ENCODE measurements at regions not wholly inside any gene's neighbourhood (a gene's known extent, or its start where the extent isn't known, plus 50 kb on each side); places are given as distances from the start of the nearest gene placed in this dataset.

GRCh38 chr3:31288641-31289100 lies 244.1 kb upstream of the STT3B start (continued):
- TF ChIP-seq ZNF234 (CRISPR knock-in tag; conservative IDR thresholded peaks at IDR 0.05) (no peak), BHLHE40 (IDR thresholded peaks at IDR 0.05; ENCODE audit: low read length) (no peak), MAZ (IDR thresholded peaks at IDR 0.05; ENCODE audit: borderline replicate concordance, low read depth, low read length) (no peak), MAZ (CRISPR knock-in tag; IDR thresholded peaks at IDR 0.05; ENCODE audit: low read depth) (no peak), PTBP1 (IDR thresholded peaks at IDR 0.05; ENCODE audit: low read depth, low read length, poor library complexity, severe bottlenecking) (no peak), ZNF564 (CRISPR knock-in tag; IDR thresholded peaks at IDR 0.05) (no peak), ZNF292 (CRISPR knock-in tag; IDR thresholded peaks at IDR 0.05; ENCODE audit: borderline replicate concordance, low read depth) (peak; percentile 96; the same call in 1 of the 2 replicates), ZNF788 (CRISPR knock-in tag; IDR thresholded peaks at IDR 0.05; ENCODE audit: borderline replicate concordance) (peak; percentile 71; the same call in 1 of the 2 replicates), CHD2 (IDR thresholded peaks at IDR 0.05; ENCODE audit: low read depth, low read length) (no peak), MTF1 (CRISPR knock-in tag; IDR thresholded peaks at IDR 0.05) (no peak), RNF219 (CRISPR knock-in tag; IDR thresholded peaks at IDR 0.05) (no peak), ZNF496 (CRISPR knock-in tag; IDR thresholded peaks at IDR 0.05; ENCODE audit: insufficient replicate concordance) (no peak), ZNF180 (CRISPR knock-in tag; IDR thresholded peaks at IDR 0.05; ENCODE audit: borderline replicate concordance, low read depth) (no peak), ZNF282 (IDR thresholded peaks at IDR 0.05; ENCODE audit: partially characterized antibody) (no peak), RORA (CRISPR knock-in tag; IDR thresholded peaks at IDR 0.05) (no peak), ZNF761 (CRISPR knock-in tag; conservative IDR thresholded peaks at IDR 0.05) (0 out of 2 replicates have a peak, but pooled peaks have one; percentile 39), BRF2 (CRISPR knock-in tag; IDR thresholded peaks at IDR 0.05) (no peak), ZBTB7A (CRISPR knock-in tag; IDR thresholded peaks at IDR 0.05) (no peak), TRIM22 (IDR thresholded peaks at IDR 0.05) (no peak), ZNF160 (CRISPR knock-in tag; IDR thresholded peaks at IDR 0.05) (no peak), E2F1 (CRISPR knock-in tag; IDR thresholded peaks at IDR 0.05) (no peak), ZNF552 (CRISPR knock-in tag; IDR thresholded peaks at IDR 0.05; ENCODE audit: borderline replicate concordance) (no peak), ZNF354B (CRISPR knock-in tag; IDR thresholded peaks at IDR 0.05) (no peak)

Measured in HepG2 (cell line).